AG09319 (cell line): ENCODE measurements at regions not wholly inside any gene's neighbourhood (a gene's known extent, or its start where the extent isn't known, plus 50 kb on each side); places are given as distances from the start of the nearest gene placed in this dataset.

Source experiments
- DNase-seq: peaks from one replicate; pipeline ENCODE4 v3.0.0-alpha.2; 2010; ENCODE audit warnings: low read depth; ENCODE audit errors: extremely low read depth
- TF ChIP-seq, protein P1 (sequence below): IDR thresholded peaks from 2 replicates; pipeline ENCODE4 v1.5.1; 2011; ENCODE audit warnings: low read depth, mild to moderate bottlenecking, inconsistent platforms, low read length, moderate library complexity

DNA sequence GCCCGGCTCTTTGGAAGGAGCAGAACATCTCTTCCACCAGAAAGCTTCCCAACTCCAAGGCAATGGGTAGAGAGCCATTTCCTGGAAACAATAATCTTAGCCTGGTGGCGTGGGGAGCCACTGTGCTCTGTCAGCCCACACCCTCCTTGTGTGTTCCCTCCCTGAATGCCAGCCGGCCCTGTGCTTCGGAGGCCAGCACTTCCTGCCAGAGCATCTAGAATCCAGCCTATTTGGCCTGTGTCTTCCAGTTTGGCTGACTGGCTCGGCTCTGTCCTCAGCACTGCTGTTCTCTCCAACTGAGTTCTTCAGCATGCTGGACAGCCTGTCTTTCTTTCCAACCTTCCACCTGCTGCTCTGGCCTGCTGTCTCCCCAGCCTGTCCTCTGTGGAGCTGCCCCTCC is 349.3 kb downstream of the MFSD1 start:
- DNase-seq, result no peak
- TF ChIP-seq, protein P1, sequence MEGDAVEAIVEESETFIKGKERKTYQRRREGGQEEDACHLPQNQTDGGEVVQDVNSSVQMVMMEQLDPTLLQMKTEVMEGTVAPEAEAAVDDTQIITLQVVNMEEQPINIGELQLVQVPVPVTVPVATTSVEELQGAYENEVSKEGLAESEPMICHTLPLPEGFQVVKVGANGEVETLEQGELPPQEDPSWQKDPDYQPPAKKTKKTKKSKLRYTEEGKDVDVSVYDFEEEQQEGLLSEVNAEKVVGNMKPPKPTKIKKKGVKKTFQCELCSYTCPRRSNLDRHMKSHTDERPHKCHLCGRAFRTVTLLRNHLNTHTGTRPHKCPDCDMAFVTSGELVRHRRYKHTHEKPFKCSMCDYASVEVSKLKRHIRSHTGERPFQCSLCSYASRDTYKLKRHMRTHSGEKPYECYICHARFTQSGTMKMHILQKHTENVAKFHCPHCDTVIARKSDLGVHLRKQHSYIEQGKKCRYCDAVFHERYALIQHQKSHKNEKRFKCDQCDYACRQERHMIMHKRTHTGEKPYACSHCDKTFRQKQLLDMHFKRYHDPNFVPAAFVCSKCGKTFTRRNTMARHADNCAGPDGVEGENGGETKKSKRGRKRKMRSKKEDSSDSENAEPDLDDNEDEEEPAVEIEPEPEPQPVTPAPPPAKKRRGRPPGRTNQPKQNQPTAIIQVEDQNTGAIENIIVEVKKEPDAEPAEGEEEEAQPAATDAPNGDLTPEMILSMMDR, result no peak

DNA sequence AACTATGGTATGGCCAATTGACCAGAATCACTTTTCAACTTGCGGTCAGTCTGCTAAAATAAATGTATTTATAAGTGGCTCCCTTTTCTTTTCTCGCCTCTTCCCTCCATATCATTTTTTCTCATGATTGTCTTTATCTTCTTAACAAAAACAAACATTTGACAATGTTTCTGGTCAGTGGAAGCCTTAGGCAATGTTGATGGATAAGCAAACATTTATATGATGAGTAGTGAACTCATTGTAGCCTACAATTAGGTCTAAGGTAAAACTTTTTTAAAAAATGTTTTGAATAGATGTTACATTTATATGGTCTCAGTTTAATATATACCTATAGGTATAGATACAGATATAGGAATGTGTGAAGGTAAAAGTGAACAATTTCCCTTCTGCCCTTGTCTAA is 355.4 kb downstream of the MFSD1 start:
- TF ChIP-seq, protein P1, result no peak
- no peak for DNase-seq

DNA sequence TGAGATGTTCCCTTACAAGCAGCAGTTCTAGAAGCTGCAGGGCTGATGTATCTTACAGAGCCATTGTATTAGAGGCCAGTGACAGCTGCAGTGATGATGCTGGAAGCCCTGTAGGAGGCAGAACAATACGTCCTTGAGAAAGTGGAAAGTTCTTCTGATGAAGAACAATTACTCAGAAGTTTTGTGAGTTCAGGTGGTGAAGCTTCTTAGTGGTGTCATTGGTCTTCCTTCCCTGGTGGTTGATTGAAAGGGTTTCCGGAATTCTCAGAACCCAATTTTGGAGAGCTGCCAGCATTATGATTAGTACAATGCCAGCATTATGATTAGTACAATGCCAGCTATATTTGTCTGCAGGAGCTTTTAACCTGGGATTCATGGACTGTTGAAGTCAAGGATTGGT is 356.4 kb downstream of the MFSD1 start:
- DNase-seq, result no peak
- TF ChIP-seq, protein P1, result no peak; the same call in 1 of the 2 replicates

DNA sequence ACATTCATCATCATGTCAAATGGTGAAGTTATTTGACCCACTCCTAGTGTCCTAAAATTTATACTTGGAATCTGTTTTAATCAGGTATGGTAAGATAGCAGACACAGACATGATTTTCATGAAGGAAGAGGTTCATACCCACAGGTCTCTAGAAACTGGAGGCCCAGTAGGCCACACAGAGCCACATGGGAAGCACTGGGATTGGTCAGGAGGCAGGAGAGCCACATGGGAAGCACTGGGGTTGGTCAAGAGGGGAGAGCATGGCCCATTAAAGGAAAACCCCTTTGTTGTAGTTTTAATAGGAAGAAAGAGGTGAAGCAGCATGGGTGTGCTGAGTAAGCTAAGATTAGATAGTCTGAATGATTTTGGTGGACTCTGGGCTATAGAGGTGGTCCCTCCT is 356.9 kb downstream of the MFSD1 start:
- no peak for DNase-seq
- TF ChIP-seq, protein P1, result no peak

DNA sequence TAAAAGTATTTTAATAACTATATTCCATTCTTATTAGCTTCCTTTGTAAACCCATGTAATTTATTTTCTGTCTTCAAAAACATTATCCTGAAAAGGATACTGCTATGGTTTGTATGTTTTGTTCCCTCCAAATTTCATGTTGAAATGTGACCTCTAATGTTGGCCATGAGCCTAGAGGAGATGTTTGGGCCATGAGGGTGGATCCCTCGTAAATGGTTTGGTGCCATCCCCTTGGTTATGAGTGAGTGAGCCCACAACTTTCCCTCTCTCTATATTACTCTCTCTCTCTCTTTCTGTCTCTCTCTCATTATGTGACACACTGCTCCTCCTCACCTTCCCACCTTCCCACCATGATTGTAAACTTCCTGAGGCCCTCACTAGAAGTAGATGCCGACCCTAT is 357.7 kb downstream of the MFSD1 start:
- no peak for DNase-seq
- TF ChIP-seq, protein P1, result no peak

DNA sequence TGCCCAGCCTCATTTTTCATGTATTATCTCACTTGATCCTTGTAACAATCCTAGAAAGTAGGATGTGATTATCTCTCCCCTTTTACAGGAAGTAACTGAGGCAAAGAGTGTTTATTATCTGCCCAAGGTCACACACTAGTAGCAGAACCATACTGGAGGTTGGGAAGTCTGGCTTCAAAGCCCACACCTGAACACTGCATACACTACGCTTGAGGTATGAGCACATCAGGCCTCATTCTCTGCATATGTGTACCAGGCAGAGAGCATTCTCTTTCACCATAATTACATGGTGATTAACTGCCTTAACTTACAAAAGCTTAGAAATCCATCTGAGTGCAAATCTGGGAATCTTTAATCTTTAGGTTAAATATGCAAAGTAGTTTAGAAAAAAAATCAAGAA is 361.8 kb downstream of the MFSD1 start:
- no peak for DNase-seq
- TF ChIP-seq, protein P1, result no peak

DNA sequence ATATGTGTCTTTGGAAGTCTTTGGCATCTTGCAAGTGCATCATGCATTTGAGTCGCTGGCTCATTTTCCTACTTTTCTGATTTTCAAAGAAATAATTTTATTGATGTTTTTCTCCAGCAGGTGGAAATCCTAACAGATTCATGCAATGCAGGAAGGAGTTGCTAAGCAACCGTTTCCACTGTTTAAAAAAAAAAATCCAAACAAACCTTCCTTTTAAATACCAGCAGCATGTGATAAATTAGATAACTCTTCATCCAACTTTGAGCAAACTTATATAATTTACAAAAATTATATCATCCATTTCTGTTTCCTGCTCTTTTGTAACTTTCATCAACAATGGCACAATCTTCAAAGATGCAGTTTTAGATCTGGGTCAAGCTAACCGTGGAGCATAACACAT is 364.1 kb downstream of the MFSD1 start:
- TF ChIP-seq, protein P1, result no peak
- no peak for DNase-seq
